ENCODE measurements at regions not wholly inside any gene's neighbourhood (a gene's known extent, or its start where the extent isn't known, plus 50 kb on each side); places are given as distances from the start of the nearest gene placed in this dataset.

DNA sequence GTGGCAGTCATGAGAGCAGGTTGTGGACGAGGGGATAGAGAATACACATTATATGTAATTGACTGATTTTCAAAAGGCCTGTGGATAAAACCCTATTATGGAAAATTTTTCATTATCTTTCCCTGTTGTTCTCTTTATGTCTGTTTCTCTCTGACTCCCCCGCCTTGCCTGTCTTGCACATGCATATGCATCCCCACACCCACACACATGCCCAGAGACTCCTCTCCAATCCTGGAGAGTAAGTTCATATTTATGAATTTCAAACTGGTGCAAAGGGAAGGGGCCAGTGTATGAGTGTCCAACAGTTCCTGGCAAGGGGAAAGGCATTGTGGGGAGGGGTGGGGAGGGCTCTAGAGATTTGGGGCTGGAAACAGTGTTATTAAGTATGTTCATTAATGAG is 60.8 kb upstream of the ARHGAP36 start:
- no peak overlapping the region for H4K91ac ChIP-seq (ENCODE audit: insufficient read depth, low read depth, low read length)
- no peak overlapping the region for H2BK15ac ChIP-seq (ENCODE audit: low read depth, low read length)
- H4K8ac ChIP-seq (ENCODE audit: low read depth in 2 of 2, low read length in 2 of 2), result no peak overlapping the region
- H3K14ac ChIP-seq (replicated peaks; ENCODE audit: low read depth, low read length), result no peak overlapping the region
- ChIA-PET CTCF (no interaction called here), POLR2A (ENCODE audit: unreplicated experiment) (no interaction called here)
- no peak overlapping the region for H2AK5ac ChIP-seq (ENCODE audit: low read depth, low read length)
- no peaks in the 10 kb centered on the region for H3K36me3 ChIP-seq (ENCODE audit: control insufficient read depth, insufficient read depth, low read length)
- DNase-seq (no peak), ATAC-seq (ENCODE audit: low read depth) (no peak)
- no peak overlapping the region for H3K27ac ChIP-seq (ENCODE audit: insufficient read depth, low read length)
- no TSS peak for BruUV-seq (replicated peaks)
- TF ChIP-seq MAFK (IDR thresholded peaks at IDR 0.05; ENCODE audit: low read depth, low read length) (no peak), CEBPB (IDR thresholded peaks at IDR 0.05; ENCODE audit: low read depth, low read length) (no peak), RCOR1 (IDR thresholded peaks at IDR 0.05; ENCODE audit: insufficient replicate concordance, low read length) (no peak), MAZ (IDR thresholded peaks at IDR 0.05; ENCODE audit: borderline replicate concordance, low read depth, low read length) (no peak), RFX5 (IDR thresholded peaks at IDR 0.05; ENCODE audit: low read depth, low read length) (no peak), SMC3 (IDR thresholded peaks at IDR 0.05; ENCODE audit: low read depth, low read length) (no peak), BHLHE40 (IDR thresholded peaks at IDR 0.05; ENCODE audit: low read depth, low read length) (no peak)
- TF ChIP-seq, protein P1, sequence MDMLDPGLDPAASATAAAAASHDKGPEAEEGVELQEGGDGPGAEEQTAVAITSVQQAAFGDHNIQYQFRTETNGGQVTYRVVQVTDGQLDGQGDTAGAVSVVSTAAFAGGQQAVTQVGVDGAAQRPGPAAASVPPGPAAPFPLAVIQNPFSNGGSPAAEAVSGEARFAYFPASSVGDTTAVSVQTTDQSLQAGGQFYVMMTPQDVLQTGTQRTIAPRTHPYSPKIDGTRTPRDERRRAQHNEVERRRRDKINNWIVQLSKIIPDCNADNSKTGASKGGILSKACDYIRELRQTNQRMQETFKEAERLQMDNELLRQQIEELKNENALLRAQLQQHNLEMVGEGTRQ (IDR thresholded peaks at IDR 0.05; ENCODE audit: low read depth, low read length), result no peak
- TF ChIP-seq, protein P2, sequence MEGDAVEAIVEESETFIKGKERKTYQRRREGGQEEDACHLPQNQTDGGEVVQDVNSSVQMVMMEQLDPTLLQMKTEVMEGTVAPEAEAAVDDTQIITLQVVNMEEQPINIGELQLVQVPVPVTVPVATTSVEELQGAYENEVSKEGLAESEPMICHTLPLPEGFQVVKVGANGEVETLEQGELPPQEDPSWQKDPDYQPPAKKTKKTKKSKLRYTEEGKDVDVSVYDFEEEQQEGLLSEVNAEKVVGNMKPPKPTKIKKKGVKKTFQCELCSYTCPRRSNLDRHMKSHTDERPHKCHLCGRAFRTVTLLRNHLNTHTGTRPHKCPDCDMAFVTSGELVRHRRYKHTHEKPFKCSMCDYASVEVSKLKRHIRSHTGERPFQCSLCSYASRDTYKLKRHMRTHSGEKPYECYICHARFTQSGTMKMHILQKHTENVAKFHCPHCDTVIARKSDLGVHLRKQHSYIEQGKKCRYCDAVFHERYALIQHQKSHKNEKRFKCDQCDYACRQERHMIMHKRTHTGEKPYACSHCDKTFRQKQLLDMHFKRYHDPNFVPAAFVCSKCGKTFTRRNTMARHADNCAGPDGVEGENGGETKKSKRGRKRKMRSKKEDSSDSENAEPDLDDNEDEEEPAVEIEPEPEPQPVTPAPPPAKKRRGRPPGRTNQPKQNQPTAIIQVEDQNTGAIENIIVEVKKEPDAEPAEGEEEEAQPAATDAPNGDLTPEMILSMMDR (conservative IDR thresholded peaks at IDR 0.05; ENCODE audit: low read depth, low read length), result no peak
- dilution Hi-C loops (cut with HindIII; ENCODE audit: low sequenced_read_pairs, unreplicated experiment) (no loop called here), intact Hi-C loops (cut with micrococcal nuclease) (no loop called here), in situ Hi-C loops (cut with MboI; ENCODE audit: low sequenced_read_pairs) (no loop called here)
- H4K20me1 ChIP-seq (ENCODE audit: insufficient read depth, low read length), result no peaks in the 10 kb centered on the region
- WGBS, 2 experiments (ENCODE audit: extremely low coverage in 2 of 2, insufficient read length in 1 of 2), result no CpG with 5 or more reads among the region's 2 CpGs
- H3K9me3 ChIP-seq (ENCODE audit: control insufficient read depth, insufficient read depth, low read length), result no peaks in the 10 kb centered on the region
- no peak overlapping the region for H3K23ac ChIP-seq (ENCODE audit: low read depth, low read length)
- H2AFZ ChIP-seq (replicated peaks; ENCODE audit: low read length, poor library complexity), result no peak overlapping the region
- no peak overlapping the region for H2AK9ac ChIP-seq (replicated peaks; ENCODE audit: low read depth, low read length, poor library complexity)
- no peak overlapping the region for H3K4me2 ChIP-seq (ENCODE audit: low read depth, low read length)
- H3K4me3 ChIP-seq (ENCODE audit: insufficient read depth, low read depth, low read length), result no peak overlapping the region
- no peak overlapping the region for H3K4ac ChIP-seq (ENCODE audit: low read depth, low read length)
- no peaks in the 10 kb centered on the region for H3K79me1 ChIP-seq (ENCODE audit: low read depth in 1 of 2, low read length in 2 of 2)
- no peak overlapping the region for H3K9ac ChIP-seq (ENCODE audit: low read depth, low read length)
- no peak overlapping the region for H2BK120ac ChIP-seq (ENCODE audit: low read depth, low read length)
- no peaks in the 10 kb centered on the region for H3K9me1 ChIP-seq (ENCODE audit: insufficient read depth, low read length)
- no peaks in the 10 kb centered on the region for H3K4me1 ChIP-seq (ENCODE audit: control insufficient read depth, insufficient read depth, low read length)
- H3K56ac ChIP-seq (ENCODE audit: extremely low read depth, insufficient read depth, low read length), result no peak overlapping the region
- H2BK20ac ChIP-seq (ENCODE audit: low read depth, low read length), result no peak overlapping the region
- no peak overlapping the region for H4K5ac ChIP-seq (ENCODE audit: low read depth, low read length)
- H3K18ac ChIP-seq (ENCODE audit: low read depth, low read length), result no peak overlapping the region
- peaks cover 3% of the 10 kb centered on the region; the same call in 1 of the 2 replicates for H3K27me3 ChIP-seq (ENCODE audit: control insufficient read depth, insufficient read depth, low read length)
- H2BK5ac ChIP-seq (ENCODE audit: low read depth, low read length, poor library complexity, severe bottlenecking), result no peak overlapping the region
